GM21390 (cell line): ENCODE measurements at regions not wholly inside any gene's neighbourhood (a gene's known extent, or its start where the extent isn't known, plus 50 kb on each side); places are given as distances from the start of the nearest gene placed in this dataset.

Experiments used
- ATAC-seq: cut with Tn5 transposase; IDR thresholded peaks from one replicate; pipeline ENCODE4 v1.9.1; 2021; ENCODE audit not compliant: unreplicated experiment

DNA sequence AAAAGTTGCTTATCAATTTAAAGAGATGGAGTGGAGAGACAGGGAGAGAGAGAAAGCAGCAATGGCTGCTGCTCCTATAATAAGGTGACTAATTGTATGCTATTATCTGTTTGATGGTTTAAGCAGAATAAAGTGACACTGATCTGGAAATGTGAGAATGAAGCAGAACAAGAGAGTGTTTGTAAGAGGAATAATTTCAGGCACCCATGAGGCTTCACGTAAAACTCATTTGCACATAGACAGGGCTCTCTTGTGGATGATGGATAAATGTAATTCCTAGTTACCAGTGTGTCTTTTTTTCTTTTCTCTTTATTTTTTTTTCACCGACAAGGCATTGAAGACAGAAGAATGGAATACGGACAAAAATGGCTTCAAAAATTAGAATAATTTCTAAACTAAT is 228.8 kb upstream of the TYRP1 start:
- no peak for ATAC-seq

DNA sequence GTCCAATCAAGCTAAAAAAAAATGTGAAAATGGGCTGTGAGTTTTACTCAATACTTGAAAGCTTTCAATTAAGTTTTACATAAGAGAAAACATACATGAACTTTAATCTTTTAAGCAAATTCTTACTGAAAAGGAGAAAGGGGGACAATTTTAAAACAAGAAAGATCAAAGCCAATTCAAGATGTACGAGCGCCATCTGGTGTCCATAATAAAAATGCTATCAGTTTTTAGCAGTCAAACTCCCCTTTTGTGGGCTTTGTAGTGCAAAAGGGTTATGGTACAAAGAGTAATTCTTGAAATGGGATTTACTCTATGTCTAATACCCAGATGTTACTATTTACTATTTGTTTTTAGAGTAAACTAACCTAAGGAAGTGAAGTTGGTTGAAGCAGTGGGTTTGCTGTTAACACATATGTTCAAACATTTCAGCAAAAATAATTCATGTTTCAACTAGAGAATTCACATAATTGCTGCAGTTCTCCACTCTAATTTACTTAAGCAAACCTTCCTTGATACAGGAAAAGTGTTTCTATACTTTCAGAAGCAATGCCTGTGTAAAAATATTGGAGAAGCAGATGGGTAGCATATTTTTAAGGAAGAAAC is 228.2 kb upstream of the TYRP1 start:
- ATAC-seq, result no peak

GRCh38 chr9:12469084-12469483 is 224.1 kb upstream of the TYRP1 start:
- no peak for ATAC-seq

DNA sequence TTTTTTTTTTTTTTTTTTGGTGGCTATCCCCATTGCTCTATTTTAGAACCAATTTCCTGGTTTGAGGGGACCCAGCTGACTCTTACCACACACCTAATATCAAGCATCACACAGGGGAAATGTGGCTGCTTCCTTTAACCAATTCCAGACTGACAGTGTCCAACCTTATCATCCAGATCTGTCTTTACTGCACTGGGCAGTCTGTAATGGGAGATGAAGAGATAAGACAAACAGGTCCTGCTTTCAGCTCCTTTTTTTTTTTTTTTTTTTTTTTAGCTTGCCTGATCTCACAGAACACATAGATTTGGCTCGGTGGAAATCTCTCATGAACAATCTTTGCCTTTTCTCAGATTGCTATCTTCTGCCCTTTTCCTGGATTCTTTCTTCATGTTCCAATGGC is 198.8 kb upstream of the TYRP1 start:
- ATAC-seq, result no peak

DNA sequence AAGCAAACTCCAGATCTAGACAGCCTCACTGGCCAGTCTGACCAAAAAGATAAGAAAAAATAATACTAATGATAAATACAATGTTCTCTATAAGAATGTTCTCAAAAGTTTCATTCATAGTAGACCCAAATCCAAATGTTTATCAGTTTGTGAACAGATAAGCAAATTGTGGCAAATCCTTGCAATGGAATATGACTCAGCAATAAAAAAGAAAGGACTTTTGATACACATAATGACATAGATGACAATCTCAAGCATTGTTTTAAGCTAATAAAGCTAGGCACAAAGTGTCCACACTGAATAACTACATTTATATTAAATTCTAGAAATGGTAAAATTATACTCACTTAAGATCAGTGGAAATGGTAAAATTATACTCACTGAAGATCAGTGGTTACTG is 195.4 kb upstream of the TYRP1 start:
- no peak for ATAC-seq

- ATAC-seq, result no peak
These were observed 190.7 kb upstream of the TYRP1 start for GRCh38 chr9:12502520-12502919.

DNA sequence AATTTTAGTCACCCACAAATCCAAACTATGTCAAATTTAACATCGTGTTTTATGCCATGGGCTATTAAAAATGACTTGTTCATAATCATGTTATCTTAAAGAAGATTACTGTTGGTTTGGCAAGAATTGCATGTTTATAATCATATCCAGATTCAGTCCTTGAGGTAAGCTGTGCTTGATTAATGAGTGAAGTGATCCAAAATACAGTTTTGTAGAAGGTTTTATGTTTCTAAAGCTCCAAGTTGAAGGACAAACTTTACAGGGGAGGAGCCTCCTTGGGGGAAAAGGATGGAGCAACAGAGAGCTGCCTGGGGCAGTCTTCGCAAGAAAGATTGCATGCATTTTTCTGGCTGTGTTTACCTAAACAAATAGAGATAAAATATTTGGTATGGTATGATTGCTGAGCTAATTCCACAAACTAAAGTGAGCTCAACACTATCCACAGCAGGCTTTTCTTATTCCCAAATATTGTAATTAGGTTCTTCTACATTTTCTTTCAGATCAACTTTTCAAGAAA is 189.5 kb upstream of the TYRP1 start:
- ATAC-seq, result no peak

GRCh38 chr9:12510551-12510950 is 182.6 kb upstream of the TYRP1 start:
- ATAC-seq, result no peak

GRCh38 chr9:12511726-12512125 is 181.5 kb upstream of the TYRP1 start:
- ATAC-seq, result no peak

DNA sequence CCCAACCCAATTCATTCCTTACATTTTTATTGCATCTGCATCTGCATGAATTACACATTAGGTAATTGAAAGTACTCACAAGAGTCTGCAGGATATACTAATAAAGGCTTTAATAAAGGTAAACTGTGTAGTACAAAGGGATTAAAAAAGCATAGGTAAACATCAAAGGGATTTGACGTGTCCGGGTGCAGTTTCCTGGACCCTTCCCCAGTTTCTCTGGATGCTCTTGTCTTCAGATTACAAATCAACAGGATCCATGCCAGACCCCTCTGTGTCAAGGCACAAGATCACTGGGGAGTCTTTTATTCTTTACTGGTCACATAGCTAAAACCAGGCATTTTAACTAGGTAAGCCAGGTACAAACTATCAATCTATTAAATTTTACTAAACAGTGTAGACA is 177.2 kb upstream of the TYRP1 start:
- no peak for ATAC-seq

DNA sequence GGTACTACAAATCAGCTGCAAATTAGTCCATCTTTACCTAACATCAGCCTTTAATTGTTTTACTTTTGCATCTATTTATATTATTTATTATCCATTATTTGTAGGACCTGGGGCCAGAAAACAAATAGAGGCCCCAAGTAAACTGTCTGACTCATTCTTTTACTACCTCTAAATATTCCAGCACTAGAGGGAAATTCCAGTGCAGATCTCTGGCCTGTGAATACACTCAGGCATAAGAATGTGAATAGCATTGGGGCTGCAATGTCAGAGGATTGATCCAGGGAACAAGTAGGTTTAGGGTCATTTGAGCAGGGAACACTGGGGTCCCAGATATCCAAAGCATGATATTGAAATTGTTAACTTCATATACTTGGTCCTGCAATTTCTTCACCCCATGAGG is 176.6 kb upstream of the TYRP1 start:
- ATAC-seq, result no peak

DNA sequence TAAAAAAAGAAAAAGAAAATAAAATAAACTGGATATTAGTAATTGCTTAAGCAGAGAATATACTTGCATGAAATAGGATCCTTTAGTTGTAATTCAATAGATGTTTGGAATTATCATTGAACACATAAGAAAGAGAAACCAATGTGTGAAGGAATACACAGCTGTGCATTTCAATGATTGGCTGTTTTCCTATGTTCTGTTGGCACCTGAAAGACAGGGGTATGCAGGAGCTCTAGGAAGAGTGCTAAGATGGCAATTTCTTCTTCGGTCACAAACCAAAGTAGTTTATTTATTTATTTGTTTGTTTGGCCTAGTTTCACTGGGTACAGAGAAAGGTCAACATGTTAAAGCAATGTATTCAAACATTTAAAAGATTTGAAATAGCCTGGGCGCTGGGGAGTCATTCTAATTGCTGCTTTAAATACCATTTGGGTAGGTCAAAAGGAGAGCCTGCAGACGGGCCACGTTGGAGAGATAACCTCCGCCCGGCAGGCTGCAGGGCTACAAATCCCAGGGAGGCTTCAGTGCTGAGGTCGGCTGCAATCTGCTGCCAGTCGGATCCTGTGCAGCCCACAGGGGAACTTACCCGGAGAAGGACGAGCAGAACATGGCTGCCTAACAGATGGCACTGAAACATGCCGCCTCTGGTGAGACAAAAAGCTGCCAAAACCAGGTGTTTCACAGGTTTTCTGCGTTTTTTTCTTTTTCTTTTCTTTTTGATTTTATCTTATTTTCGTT is 154.2 kb upstream of the TYRP1 start:
- no peak for ATAC-seq

- no peak for ATAC-seq
These were observed 153.6 kb upstream of the TYRP1 start for GRCh38 chr9:12539580-12539975.

DNA sequence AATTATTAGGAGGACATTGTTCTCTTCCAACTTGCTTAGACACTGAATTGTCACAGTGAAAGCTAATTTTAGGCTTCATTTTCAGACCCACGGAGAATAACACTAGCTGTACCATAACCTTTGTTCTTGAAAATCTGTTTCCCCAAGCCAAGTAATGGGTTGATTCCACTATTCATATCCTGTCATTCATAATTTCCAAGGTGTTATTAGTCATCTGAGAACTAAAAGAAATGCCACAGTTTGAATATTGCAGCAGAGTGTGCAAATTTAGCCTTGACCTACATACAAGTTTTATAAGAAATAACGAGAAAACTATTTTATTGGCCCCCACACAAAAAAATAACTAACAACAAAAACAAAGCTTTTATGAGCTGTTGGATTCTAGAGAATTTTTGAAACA is 148.5 kb upstream of the TYRP1 start:
- no peak for ATAC-seq

- ATAC-seq, result no peak
These were observed 138.5 kb upstream of the TYRP1 start for GRCh38 chr9:12554636-12555035.

GRCh38 chr9:12566404-12567090 is 126.6 kb upstream of the TYRP1 start:
- ATAC-seq, result no peak

- no peak for ATAC-seq
These were observed 108.3 kb upstream of the TYRP1 start for GRCh38 chr9:12584656-12585522.

GRCh38 chr9:12595400-12595799 is 97.8 kb upstream of the TYRP1 start:
- ATAC-seq, result no peak

- ATAC-seq, result no peak
These were observed 88.9 kb upstream of the TYRP1 start for GRCh38 chr9:12604164-12604821.

- no peak for ATAC-seq
These were observed 80.9 kb upstream of the TYRP1 start for GRCh38 chr9:12612211-12612770.
